ENCODE measurements at regions not wholly inside any gene's neighbourhood (a gene's known extent, or its start where the extent isn't known, plus 50 kb on each side); places are given as distances from the start of the nearest gene placed in this dataset.

DNA sequence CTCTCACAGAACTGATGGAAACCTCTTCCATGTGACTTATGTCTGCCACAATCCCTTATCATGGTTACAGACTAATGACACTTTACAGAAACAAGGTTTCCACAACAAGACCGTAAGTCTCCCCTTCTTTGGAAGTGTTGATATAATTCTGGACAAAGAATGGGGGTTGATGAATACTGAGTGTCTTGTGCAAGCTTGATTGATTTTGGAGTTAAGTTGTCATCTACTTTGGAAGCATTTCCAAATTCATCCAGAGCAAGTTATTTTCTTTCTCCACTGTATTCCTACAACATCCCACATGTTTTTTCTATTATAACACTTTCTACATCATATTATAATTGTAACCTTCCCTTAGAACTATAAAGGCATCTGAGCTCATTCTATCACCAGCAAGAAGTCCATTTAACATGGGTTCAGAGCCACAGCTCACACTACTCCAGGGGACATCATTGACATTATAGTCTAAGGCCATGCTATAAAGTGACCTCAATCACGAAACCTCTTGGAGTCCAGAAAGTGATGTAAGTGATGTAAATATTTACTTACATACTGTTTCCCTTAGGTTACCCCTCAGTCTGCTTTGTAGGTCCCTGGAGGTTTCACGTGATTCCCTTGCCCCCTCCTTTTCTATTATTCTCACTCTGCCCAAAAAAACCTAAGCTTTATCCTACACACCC is 125.7 kb upstream of the PBX1 start:
- TF ChIP-seq, protein P1, sequence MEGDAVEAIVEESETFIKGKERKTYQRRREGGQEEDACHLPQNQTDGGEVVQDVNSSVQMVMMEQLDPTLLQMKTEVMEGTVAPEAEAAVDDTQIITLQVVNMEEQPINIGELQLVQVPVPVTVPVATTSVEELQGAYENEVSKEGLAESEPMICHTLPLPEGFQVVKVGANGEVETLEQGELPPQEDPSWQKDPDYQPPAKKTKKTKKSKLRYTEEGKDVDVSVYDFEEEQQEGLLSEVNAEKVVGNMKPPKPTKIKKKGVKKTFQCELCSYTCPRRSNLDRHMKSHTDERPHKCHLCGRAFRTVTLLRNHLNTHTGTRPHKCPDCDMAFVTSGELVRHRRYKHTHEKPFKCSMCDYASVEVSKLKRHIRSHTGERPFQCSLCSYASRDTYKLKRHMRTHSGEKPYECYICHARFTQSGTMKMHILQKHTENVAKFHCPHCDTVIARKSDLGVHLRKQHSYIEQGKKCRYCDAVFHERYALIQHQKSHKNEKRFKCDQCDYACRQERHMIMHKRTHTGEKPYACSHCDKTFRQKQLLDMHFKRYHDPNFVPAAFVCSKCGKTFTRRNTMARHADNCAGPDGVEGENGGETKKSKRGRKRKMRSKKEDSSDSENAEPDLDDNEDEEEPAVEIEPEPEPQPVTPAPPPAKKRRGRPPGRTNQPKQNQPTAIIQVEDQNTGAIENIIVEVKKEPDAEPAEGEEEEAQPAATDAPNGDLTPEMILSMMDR (conservative IDR thresholded peaks at IDR 0.05; ENCODE audit: control insufficient read depth, insufficient read depth, low read depth, low read length), result no peak
- DNase-seq (ENCODE audit: low read depth), result no peak
- H3K4me3 ChIP-seq (ENCODE audit: control insufficient read depth, low read depth, low read length), result no peak overlapping the region

DNA sequence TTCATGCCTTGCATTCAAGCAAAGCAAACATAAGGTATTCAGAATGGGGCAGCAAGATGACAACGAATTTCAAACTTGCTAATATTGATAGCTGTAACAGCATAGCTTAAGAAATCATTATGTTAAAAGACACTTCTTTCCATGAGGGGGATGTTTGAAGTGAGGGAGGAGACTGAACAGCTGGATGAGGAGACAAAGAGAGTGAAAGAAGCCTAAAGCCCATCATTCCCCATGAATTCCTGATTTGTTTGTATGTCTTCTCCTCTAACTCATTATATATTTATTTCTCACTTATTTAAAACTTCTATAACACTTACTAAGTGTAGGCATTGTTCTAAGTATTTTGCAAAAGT is 125.2 kb upstream of the PBX1 start:
- TF ChIP-seq, protein P1 (conservative IDR thresholded peaks at IDR 0.05; ENCODE audit: control insufficient read depth, insufficient read depth, low read depth, low read length), result no peak
- no peak overlapping the region for H3K4me3 ChIP-seq (ENCODE audit: control insufficient read depth, low read depth, low read length)
- no peak for DNase-seq (ENCODE audit: low read depth)

DNA sequence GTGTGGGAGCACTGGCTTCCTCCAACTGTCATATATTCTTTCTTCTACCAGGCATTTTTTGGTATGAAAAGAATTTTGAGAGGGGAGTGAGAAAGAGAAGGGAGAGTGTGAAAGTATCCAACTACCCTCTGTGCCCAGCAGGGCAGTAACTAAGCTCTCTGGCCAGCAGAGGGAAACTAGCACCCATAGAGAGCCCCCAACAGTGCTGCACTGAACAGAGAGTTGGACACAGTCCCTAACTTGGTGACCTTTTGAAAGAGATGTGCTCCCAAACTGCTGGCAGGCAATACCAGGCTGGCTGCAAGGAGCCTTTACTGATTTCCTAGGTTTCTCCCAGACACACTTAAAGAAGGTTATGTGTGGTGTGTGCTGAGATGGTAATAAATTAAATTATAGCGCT is 118.8 kb upstream of the PBX1 start:
- peak; percentile 24 for DNase-seq (ENCODE audit: low read depth)
- TF ChIP-seq, protein P1 (conservative IDR thresholded peaks at IDR 0.05; ENCODE audit: control insufficient read depth, insufficient read depth, low read depth, low read length), result peak; percentile 48
- H3K4me3 ChIP-seq (ENCODE audit: control insufficient read depth, low read depth, low read length), result no peak overlapping the region

DNA sequence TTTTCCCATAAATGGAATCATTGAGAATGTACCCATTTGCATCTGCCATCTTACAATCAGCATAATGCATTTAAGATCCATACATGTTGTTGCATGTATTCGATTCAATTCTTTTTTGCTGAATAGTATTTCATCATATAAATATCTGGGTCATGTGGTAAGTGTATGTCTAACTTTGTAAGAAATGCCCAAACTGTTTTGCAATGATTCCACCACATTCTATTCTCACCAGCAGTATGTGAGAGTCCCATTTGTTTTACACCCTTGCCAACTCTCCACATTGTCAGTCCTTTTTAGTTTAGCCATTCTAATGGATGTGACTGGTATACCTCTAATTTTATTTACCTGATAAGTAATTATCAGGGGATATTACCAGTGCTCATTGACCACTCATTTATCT is 115.8 kb upstream of the PBX1 start:
- H3K4me3 ChIP-seq (ENCODE audit: control insufficient read depth, low read depth, low read length), result no peak overlapping the region
- DNase-seq (ENCODE audit: low read depth), result no peak
- TF ChIP-seq, protein P1 (conservative IDR thresholded peaks at IDR 0.05; ENCODE audit: control insufficient read depth, insufficient read depth, low read depth, low read length), result no peak

DNA sequence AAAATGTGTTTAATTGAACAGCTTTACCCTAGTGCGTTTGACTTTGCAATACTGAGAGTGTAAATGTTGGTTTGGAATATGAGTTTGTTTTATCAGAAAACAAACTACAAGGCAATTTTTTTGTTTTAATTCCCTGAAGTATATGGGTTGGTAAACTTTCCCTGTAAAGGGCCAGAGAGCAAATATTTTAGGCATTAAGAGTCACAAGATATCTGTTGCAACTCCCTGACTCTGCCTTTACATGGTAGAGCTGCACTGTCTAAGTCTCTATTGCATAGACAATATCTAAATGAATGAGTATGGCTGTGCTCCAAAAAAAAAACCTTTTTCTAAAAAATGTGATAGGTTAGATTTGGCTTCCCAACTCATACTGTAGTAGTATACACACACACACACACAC is 115.1 kb upstream of the PBX1 start:
- TF ChIP-seq, protein P1 (conservative IDR thresholded peaks at IDR 0.05; ENCODE audit: control insufficient read depth, insufficient read depth, low read depth, low read length), result no peak
- no peak for DNase-seq (ENCODE audit: low read depth)
- no peak overlapping the region for H3K4me3 ChIP-seq (ENCODE audit: control insufficient read depth, low read depth, low read length)

DNA sequence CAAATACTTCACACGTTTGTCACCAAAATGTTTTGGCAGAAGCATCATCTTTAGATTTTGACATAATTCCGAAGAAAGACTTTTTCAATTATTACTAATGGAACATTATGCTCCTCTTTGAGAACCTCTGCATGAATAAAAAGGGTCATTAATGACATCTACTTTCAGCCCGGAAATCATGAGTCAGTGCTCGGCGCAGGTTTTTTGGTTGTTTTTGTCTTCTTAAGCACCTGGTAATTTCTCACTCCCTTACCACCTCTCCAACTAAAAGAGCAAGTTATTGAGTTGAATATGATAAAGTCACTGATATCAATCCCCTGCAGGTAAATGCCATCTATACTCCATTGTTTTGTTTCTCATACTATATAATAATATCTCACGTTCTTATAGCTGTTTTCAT is 113.0 kb upstream of the PBX1 start:
- no peak for DNase-seq (ENCODE audit: low read depth)
- no peak overlapping the region for H3K4me3 ChIP-seq (ENCODE audit: control insufficient read depth, low read depth, low read length)

More for the DNA sequence above, 113.0 kb upstream of the PBX1 start:
- TF ChIP-seq, protein P1 (conservative IDR thresholded peaks at IDR 0.05; ENCODE audit: control insufficient read depth, insufficient read depth, low read depth, low read length), result no peak

All from fibroblast of mammary gland (primary cell).